Esophagus squamous epithelium (tissue), 4 donors: ENCODE measurements at regions not wholly inside any gene's neighbourhood (a gene's known extent, or its start where the extent isn't known, plus 50 kb on each side); places are given as distances from the start of the nearest gene placed in this dataset.

Source experiments
- CTCF ChIP-seq, 6 experiments: fragments of 450-650 bp in 4 of 6; fragments of 200-600 bp in 2 of 6; sonication (generic) in 2 of 6; IDR thresholded peaks; one replicate each; pipeline ENCODE4 v1.5.1; 2016 to 2019; ENCODE audit warnings: antibody characterized with exemption in 6 of 6, mild to moderate bottlenecking in 4 of 6, moderate library complexity in 4 of 6
- POLR2A ChIP-seq, 4 donors: fragments of 450-650 bp; IDR thresholded peaks; one replicate each; pipeline ENCODE4 v1.6.1; 2017; ENCODE audit warnings: antibody characterized with exemption in 4 of 4, mild to moderate bottlenecking in 4 of 4, moderate library complexity in 3 of 4

GRCh38 chr3:72270730-72271129, 485.8 kb upstream of the PROK2 start:
- TF ChIP-seq CTCF (IDR thresholded peaks at IDR 0.05) = no peak
- TF ChIP-seq POLR2A (IDR thresholded peaks at IDR 0.05) = no peak
